GM12872 (cell line): ENCODE measurements at regions not wholly inside any gene's neighbourhood (a gene's known extent, or its start where the extent isn't known, plus 50 kb on each side); places are given as distances from the start of the nearest gene placed in this dataset.

Experiments
- TF ChIP-seq, protein P1 (sequence below): IDR thresholded peaks from 3 replicates; pipeline ENCODE4 v1.5.1; 2011; ENCODE audit warnings: low read depth, mild to moderate bottlenecking, low read length, moderate library complexity; ENCODE audit not compliant: insufficient read depth

DNA sequence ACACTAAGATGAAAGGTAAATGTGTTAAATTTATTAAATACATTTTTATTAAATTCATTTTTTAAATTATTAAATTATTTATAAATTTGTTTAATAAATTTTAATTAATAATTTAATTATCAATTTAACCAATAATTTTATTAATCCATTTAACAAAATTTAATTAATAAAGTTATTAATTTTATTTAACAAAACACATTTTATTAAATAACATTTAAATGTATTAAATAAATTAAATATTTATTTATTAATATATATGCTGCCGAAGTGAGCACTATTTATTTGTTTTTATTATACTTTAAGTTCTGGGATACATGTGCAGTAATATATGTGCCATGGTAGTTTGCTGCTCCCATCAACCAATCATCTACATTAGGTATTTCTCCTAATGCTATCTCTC, 719.5 kb downstream of the TRIML1 start:
- TF ChIP-seq, protein P1, sequence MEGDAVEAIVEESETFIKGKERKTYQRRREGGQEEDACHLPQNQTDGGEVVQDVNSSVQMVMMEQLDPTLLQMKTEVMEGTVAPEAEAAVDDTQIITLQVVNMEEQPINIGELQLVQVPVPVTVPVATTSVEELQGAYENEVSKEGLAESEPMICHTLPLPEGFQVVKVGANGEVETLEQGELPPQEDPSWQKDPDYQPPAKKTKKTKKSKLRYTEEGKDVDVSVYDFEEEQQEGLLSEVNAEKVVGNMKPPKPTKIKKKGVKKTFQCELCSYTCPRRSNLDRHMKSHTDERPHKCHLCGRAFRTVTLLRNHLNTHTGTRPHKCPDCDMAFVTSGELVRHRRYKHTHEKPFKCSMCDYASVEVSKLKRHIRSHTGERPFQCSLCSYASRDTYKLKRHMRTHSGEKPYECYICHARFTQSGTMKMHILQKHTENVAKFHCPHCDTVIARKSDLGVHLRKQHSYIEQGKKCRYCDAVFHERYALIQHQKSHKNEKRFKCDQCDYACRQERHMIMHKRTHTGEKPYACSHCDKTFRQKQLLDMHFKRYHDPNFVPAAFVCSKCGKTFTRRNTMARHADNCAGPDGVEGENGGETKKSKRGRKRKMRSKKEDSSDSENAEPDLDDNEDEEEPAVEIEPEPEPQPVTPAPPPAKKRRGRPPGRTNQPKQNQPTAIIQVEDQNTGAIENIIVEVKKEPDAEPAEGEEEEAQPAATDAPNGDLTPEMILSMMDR, result no peak

DNA sequence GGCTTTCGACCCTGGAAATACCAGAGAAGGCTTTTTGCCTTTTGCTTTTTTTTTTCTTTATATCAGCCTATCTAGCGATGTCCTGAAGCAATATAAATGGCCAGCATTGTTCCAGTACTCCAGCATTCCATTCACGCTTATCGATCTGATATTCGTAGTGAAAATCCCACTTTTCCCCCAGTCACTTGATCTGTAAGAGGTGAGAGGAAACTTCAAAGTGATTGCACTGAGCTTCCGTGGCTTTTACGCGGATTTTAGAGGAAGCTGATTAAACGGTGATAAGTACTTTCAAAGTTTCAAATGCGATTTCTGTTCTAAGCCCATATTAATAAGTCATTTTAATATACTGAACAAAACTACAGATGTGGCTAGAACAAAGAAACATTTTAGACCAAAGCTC, 725.5 kb downstream of the TRIML1 start:
- TF ChIP-seq, protein P1, result no peak

DNA sequence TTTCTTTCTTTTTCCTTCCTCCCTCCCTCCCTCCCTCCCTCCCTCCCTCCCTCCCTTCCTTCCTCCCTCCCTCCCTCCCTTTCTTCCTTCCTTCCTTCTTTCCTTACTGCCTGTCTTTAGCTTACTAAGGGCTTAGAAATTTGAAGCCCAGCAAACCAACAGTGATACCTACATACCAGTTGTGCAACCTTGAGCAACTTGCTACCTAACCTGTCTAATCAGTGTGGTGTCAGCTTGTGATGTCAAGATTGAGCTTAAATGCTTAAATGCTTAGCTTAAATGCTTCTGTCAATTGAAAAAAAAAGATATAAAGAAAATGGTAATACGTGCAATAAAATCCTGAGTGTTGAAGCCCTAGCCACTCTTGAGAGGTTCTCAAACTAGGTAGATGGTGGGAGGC, 728.6 kb downstream of the TRIML1 start:
- TF ChIP-seq, protein P1, result no peak

DNA sequence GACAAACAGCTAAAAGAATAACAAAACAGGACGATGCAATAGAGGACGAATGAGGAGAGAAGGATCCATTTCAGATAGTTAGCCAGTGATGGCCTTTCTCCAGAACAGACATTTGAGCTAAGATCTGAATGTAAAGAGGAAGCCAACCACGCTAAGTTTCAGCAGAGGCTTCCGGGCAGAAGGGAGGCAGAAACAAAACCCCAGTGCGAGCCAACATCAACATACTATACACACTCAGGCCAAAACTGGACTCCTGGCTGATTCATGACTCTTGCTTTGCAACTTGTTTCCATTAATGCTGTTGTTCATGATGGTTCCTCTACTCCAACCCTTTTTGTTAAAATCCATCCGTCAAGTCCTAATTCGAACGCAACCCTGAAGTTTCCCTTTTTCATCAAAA, 730.3 kb downstream of the TRIML1 start:
- TF ChIP-seq, protein P1, result no peak

DNA sequence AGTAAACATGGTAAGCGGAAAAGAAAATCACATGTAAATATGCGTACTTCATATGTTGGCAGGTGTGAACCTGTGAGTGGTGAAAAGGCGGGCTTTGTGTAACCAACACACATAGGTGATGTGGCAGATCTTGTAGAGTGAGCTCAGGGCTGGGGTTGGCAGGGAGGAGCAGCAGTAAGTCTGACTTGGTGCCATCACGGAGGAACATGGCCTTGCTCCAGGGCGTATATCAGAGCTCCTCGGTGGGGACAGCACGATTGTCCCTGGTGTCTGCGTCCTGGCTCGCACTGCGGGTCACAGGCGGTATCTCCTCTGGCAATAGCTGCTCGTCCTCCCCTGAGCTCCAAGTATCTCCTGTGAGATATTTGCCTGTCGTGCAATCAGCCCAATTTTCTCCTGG, 733.6 kb downstream of the TRIML1 start:
- TF ChIP-seq, protein P1, result no peak

DNA sequence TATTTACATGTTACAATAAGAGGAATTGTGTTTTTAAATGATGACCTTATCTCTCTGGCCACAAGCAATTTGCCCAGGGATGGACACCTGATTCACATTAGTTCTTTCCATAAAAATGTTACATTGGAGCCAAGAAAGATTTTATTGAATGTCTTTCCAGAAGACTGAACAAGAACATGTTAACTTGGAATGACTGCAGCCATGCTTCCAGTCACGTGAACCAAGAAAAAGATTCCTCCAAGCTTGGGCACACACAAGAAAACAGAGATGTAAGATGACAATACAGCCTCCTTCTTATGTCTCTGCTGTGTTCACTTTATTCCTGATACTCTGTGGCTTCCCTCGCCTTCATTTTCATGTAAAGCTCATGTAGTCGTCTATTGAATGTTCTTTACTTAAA, 737.6 kb downstream of the TRIML1 start:
- TF ChIP-seq, protein P1, result no peak

DNA sequence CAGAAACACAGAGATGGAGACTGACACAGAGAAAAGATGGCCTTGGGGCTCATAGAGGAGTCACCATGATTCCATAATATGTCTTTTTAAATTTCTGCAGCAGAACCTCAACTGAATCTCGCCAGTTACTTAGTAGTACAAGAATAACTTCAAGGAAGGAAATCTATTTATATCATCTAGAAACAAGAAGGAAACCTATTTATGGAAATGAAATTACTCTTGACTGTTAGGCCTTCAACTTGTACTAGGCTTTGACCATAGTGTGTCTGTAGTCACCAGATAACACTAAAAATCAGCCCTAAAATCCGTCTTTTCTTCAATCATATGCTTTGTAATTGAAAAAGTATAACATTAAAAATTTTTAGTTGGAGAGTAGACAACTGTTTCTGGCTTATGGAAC, 740.4 kb downstream of the TRIML1 start:
- TF ChIP-seq, protein P1, result no peak

DNA sequence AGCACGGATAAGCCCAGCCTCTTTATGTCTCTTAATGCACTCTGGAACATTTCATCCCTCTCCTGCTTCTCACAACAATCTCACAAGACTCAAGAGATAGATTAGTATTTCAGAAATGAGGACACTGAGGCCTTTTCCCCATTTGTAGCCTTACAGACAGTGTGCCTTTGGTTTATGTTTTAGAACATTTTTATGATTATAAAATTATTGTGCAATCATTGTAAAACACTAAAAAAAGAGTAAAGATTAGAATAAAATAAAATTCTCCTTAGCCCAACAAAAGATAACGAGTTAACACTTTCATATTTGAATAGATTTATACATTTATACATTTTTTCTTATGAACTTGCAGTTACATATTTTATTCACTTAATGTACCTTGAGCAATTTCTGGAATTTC, 748.7 kb downstream of the TRIML1 start:
- TF ChIP-seq, protein P1, result no peak
